DMS114 treated with DMSO at 0.1 percent for 48 hours (cell line): ENCODE measurements at regions not wholly inside any gene's neighbourhood (a gene's known extent, or its start where the extent isn't known, plus 50 kb on each side); places are given as distances from the start of the nearest gene placed in this dataset.
"Not testable (repeated sequence)": the region's sequence is repeated elsewhere in the genome, so short reads cannot be mapped to it uniquely, and the experiment has no call there.

Source experiments
- DNase-seq: peaks from one replicate; lab custom pipeline; 2025; ENCODE audit not compliant: unreplicated experiment; lab: John Stamatoyannopoulos, UW

GRCh38 chr5:136501133-136501532 is 135.8 kb upstream of the TRPC7 start:
- no peak for DNase-seq

GRCh38 chr5:136492587-136492986 is 127.2 kb upstream of the TRPC7 start:
- DNase-seq: no peak

GRCh38 chr5:136491806-136492205 is 126.5 kb upstream of the TRPC7 start:
- no peak for DNase-seq

- no peak for DNase-seq
Measured at GRCh38 chr5:136484808-136485325, 119.5 kb upstream of the TRPC7 start.

- no peak for DNase-seq
Measured at GRCh38 chr5:136482206-136482605, 116.9 kb upstream of the TRPC7 start.

- DNase-seq: no peak
Measured at GRCh38 chr5:136474466-136474865, 109.1 kb upstream of the TRPC7 start.

- DNase-seq: no peak
Measured at GRCh38 chr5:136467632-136468031, 102.3 kb upstream of the TRPC7 start.

GRCh38 chr5:136466041-136466415 is 100.7 kb upstream of the TRPC7 start:
- no peak for DNase-seq

GRCh38 chr5:136458481-136458880 is 93.1 kb upstream of the TRPC7 start:
- no peak for DNase-seq

- no peak for DNase-seq
Measured at GRCh38 chr5:136457390-136458013, 92.2 kb upstream of the TRPC7 start.

GRCh38 chr5:136455409-136455808 is 90.1 kb upstream of the TRPC7 start:
- no peak for DNase-seq

- DNase-seq: no peak
Measured at GRCh38 chr5:136453986-136454758, 88.8 kb upstream of the TRPC7 start.

GRCh38 chr5:136453199-136453598 is 87.9 kb upstream of the TRPC7 start:
- no peak for DNase-seq

GRCh38 chr5:136447576-136447975 is 82.2 kb upstream of the TRPC7 start:
- not testable (repeated sequence) for DNase-seq

- no peak for DNase-seq
Measured at GRCh38 chr5:136446565-136446964, 81.2 kb upstream of the TRPC7 start.

GRCh38 chr5:136444099-136444498 is 78.8 kb upstream of the TRPC7 start:
- not testable (repeated sequence) for DNase-seq

- no peak for DNase-seq
Measured at GRCh38 chr5:136439367-136439766, 74.0 kb upstream of the TRPC7 start.

- no peak for DNase-seq
Measured at GRCh38 chr5:136435946-136436543, 70.7 kb upstream of the TRPC7 start.

- no peak for DNase-seq
Measured at GRCh38 chr5:136434795-136435194, 69.5 kb upstream of the TRPC7 start.

- no peak for DNase-seq
Measured at GRCh38 chr5:136432705-136433104, 67.4 kb upstream of the TRPC7 start.

- DNase-seq: no peak
Measured at GRCh38 chr5:136430081-136430480, 64.7 kb upstream of the TRPC7 start.

GRCh38 chr5:136427426-136427825 is 62.1 kb upstream of the TRPC7 start:
- DNase-seq: no peak
